ENCODE measurements at regions not wholly inside any gene's neighbourhood (a gene's known extent, or its start where the extent isn't known, plus 50 kb on each side); places are given as distances from the start of the nearest gene placed in this dataset.

DNA sequence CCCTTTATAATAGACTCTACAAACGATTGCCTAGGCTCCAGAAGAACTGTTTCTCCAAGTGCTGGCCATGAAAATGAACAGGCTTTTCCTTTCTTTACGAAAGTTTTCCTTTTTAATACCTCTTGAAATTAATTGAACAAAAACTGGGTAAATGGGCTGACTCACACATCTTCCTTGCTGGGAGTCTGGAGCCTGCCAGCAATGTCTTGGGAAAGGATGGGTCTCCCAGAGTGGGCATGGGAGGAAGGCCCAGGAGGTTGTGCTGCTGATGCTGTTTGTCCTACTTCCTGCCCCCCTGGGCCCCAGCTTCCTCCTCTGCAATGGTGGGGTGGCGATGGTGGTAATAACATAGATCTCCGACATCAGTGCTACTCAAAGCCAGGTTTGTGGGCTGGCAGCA, 174.1 kb downstream of the RPS24 start:
- no peak for TF ChIP-seq POLR2AphosphoS5 (IDR thresholded peaks at IDR 0.05; ENCODE audit: low read depth, low read length)
- no peak for TF ChIP-seq REST (IDR thresholded peaks at IDR 0.05; ENCODE audit: insufficient read depth in 1 of 2, low read depth in 2 of 2, low read length in 2 of 2)
- no peak for TF ChIP-seq FOXP2 (optimal IDR thresholded peaks at IDR 0.05; ENCODE audit: borderline replicate concordance, extremely low read depth, extremely low read length, insufficient read depth)
